SK-N-SH treated with all-trans-retinoic acid at 6 μM for 48 hours (cell line): ENCODE measurements at regions not wholly inside any gene's neighbourhood (a gene's known extent, or its start where the extent isn't known, plus 50 kb on each side); places are given as distances from the start of the nearest gene placed in this dataset.

Experiments used
- ATAC-seq: fragments of 200-7000 bp; cut with Tn5 transposase; 3 replicates; pipeline ENCODE4 v1.9.1; 2020; ENCODE audit warnings: mild to moderate bottlenecking, moderate library complexity
- ARNTL ChIP-seq: fragments of 450-650 bp; formaldehyde crosslinking; IDR thresholded peaks from 2 replicates; pipeline ENCODE4 v1.5.0; 2020; ENCODE audit warnings: low read depth, mild to moderate bottlenecking, moderate library complexity, borderline replicate concordance
- BACH2 ChIP-seq: fragments of 250-450 bp; sonication (Bioruptor Pico); IDR thresholded peaks from 2 replicates; pipeline ENCODE4 v1.9.0; 2021; ENCODE audit warnings: mild to moderate bottlenecking, borderline replicate concordance
- CREB5 ChIP-seq: fragments of 250-450 bp; sonication (Bioruptor Pico); IDR thresholded peaks from 2 replicates; pipeline ENCODE4 v1.5.1; 2020; ENCODE audit warnings: low read depth, mild to moderate bottlenecking, moderate library complexity
- ESRRG ChIP-seq: fragments of 250-450 bp; sonication (Bioruptor Pico); IDR thresholded peaks from 2 replicates; pipeline ENCODE4 v1.6.1; 2021; ENCODE audit warnings: mild to moderate bottlenecking
- ISL1 ChIP-seq: fragments of 250-450 bp; sonication (Bioruptor Pico); IDR thresholded peaks from 2 replicates; pipeline ENCODE4 v2.1.2; 2022; ENCODE audit warnings: mild to moderate bottlenecking, moderate library complexity
- OSR1 ChIP-seq: fragments of 250-450 bp; sonication (Bioruptor Pico); IDR thresholded peaks from 2 replicates; pipeline ENCODE4 v1.8.0; 2022; ENCODE audit warnings: moderate library complexity, mild to moderate bottlenecking, inconsistent platforms
- POU6F1 ChIP-seq: fragments of 250-450 bp; sonication (Bioruptor Pico); IDR thresholded peaks from 2 replicates; pipeline ENCODE4 v1.8.0; 2021; ENCODE audit warnings: low read depth, mild to moderate bottlenecking, moderate library complexity, borderline replicate concordance
- RARB ChIP-seq: fragments of 250-450 bp; sonication (Bioruptor Pico); IDR thresholded peaks from 2 replicates; pipeline ENCODE4 v1.8.0; 2021; ENCODE audit warnings: mild to moderate bottlenecking, moderate library complexity
- SNAI2 ChIP-seq: fragments of 250-450 bp; sonication (Bioruptor Pico); IDR thresholded peaks from 2 replicates; pipeline ENCODE4 v1.5.0; 2020; ENCODE audit warnings: mild to moderate bottlenecking, moderate library complexity
- TCF4 ChIP-seq: fragments of 250-450 bp; sonication (Bioruptor Pico); IDR thresholded peaks from 2 replicates; pipeline ENCODE4 v1.8.0; 2021; ENCODE audit warnings: mild to moderate bottlenecking, moderate library complexity, borderline replicate concordance
- TOX ChIP-seq: fragments of 250-450 bp; sonication (Bioruptor Pico); IDR thresholded peaks from 2 replicates; pipeline ENCODE4 v1.8.0; 2021; ENCODE audit warnings: mild to moderate bottlenecking, moderate library complexity, borderline replicate concordance
- TSHZ2 ChIP-seq: fragments of 250-450 bp; sonication (Bioruptor Pico); IDR thresholded peaks from 2 replicates; pipeline ENCODE4 v1.5.0; 2020; ENCODE audit warnings: mild to moderate bottlenecking, moderate library complexity
- ZFP3 ChIP-seq: fragments of 250-450 bp; sonication (Bioruptor Pico); IDR thresholded peaks from 2 replicates; pipeline ENCODE4 v1.5.0; 2020; ENCODE audit warnings: mild to moderate bottlenecking, moderate library complexity
- ZFP30 ChIP-seq: fragments of 450-650 bp; formaldehyde crosslinking; IDR thresholded peaks from 2 replicates; pipeline ENCODE4 v1.5.0; 2022; ENCODE audit warnings: mild to moderate bottlenecking, moderate library complexity
- ZNF565 ChIP-seq: fragments of 450-650 bp; formaldehyde crosslinking; conservative IDR thresholded peaks from 2 replicates; pipeline ENCODE4 v1.5.0; 2020; ENCODE audit warnings: low read depth, mild to moderate bottlenecking, moderate library complexity
- ZNF70 ChIP-seq: fragments of 450-650 bp; formaldehyde crosslinking; IDR thresholded peaks from 2 replicates; pipeline ENCODE4 v1.5.0; 2020; ENCODE audit warnings: mild to moderate bottlenecking, moderate library complexity
- TF ChIP-seq, protein P1 (sequence below): fragments of 250-450 bp; sonication (Bioruptor Pico); IDR thresholded peaks from 2 replicates; pipeline ENCODE4 v1.8.0; 2020; ENCODE audit warnings: mild to moderate bottlenecking, moderate library complexity, borderline replicate concordance
- TF ChIP-seq, protein P2 (sequence below): fragments of 250-450 bp; sonication (Bioruptor Pico); IDR thresholded peaks from 2 replicates; pipeline ENCODE4 v1.5.1; 2021; ENCODE audit warnings: mild to moderate bottlenecking, moderate library complexity

GRCh38 chr10:108307250-108307924 lies 1142.9 kb upstream of the SORCS1 start (continued):
- no peak for TF ChIP-seq SNAI2 (CRISPR knock-in tag)
- TF ChIP-seq ZFP3 (CRISPR knock-in tag), result no peak

DNA sequence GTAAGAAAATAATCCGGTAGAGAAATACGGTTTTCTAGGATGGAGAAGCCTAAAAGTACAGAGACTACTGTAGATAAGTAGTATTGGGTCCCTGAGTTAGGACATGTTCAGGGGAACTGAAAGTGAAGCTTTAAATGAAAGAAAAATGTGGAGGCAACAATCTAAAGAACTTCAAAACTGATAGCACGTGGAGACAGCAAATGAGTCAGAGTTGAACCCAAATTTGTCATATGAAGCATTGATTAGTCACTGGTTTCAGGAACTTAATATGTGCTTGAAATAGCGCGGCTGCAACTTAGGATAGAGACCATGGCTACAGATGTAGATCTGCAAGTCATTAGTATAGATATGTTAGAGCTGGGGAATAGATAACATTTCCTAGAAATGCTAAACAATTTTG lies 1138.6 kb upstream of the SORCS1 start:
- peak; percentile 64 for ATAC-seq
- TF ChIP-seq, protein P1, sequence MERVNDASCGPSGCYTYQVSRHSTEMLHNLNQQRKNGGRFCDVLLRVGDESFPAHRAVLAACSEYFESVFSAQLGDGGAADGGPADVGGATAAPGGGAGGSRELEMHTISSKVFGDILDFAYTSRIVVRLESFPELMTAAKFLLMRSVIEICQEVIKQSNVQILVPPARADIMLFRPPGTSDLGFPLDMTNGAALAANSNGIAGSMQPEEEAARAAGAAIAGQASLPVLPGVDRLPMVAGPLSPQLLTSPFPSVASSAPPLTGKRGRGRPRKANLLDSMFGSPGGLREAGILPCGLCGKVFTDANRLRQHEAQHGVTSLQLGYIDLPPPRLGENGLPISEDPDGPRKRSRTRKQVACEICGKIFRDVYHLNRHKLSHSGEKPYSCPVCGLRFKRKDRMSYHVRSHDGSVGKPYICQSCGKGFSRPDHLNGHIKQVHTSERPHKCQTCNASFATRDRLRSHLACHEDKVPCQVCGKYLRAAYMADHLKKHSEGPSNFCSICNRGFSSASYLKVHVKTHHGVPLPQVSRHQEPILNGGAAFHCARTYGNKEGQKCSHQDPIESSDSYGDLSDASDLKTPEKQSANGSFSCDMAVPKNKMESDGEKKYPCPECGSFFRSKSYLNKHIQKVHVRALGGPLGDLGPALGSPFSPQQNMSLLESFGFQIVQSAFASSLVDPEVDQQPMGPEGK, result no peak
- TF ChIP-seq CREB5 (CRISPR knock-in tag), result no peak
- TF ChIP-seq ZFP3 (CRISPR knock-in tag), result no peak
- TF ChIP-seq ISL1 (CRISPR knock-in tag), result no peak
- no peak for TF ChIP-seq RARB
- no peak for TF ChIP-seq ZFP30 (CRISPR knock-in tag)
- no peak for TF ChIP-seq SNAI2 (CRISPR knock-in tag)
- TF ChIP-seq, protein P2, sequence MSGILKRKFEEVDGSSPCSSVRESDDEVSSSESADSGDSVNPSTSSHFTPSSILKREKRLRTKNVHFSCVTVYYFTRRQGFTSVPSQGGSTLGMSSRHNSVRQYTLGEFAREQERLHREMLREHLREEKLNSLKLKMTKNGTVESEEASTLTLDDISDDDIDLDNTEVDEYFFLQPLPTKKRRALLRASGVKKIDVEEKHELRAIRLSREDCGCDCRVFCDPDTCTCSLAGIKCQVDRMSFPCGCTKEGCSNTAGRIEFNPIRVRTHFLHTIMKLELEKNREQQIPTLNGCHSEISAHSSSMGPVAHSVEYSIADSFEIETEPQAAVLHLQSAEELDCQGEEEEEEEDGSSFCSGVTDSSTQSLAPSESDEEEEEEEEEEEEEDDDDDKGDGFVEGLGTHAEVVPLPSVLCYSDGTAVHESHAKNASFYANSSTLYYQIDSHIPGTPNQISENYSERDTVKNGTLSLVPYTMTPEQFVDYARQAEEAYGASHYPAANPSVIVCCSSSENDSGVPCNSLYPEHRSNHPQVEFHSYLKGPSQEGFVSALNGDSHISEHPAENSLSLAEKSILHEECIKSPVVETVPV (CRISPR knock-in tag), result no peak
- no peak for TF ChIP-seq ZNF70 (CRISPR knock-in tag)
- TF ChIP-seq ZNF565 (CRISPR knock-in tag), result no peak
- no peak for TF ChIP-seq OSR1 (CRISPR knock-in tag)
- no peak for TF ChIP-seq ESRRG
- no peak for TF ChIP-seq ARNTL (CRISPR knock-in tag)
- TF ChIP-seq POU6F1 (CRISPR knock-in tag), result no peak
- no peak for TF ChIP-seq TCF4 (CRISPR knock-in tag)
- TF ChIP-seq BACH2 (CRISPR knock-in tag), result no peak
- no peak for TF ChIP-seq TOX (CRISPR knock-in tag)
- TF ChIP-seq TSHZ2 (CRISPR knock-in tag), result no peak

- TF ChIP-seq, protein P2 (CRISPR knock-in tag), result no peak
- no peak for TF ChIP-seq CREB5 (CRISPR knock-in tag)
- no peak for TF ChIP-seq ARNTL (CRISPR knock-in tag)
- ATAC-seq, result no peak
These were observed 1136.5 kb upstream of the SORCS1 start for GRCh38 chr10:108301002-108301401.
